DND-41 (cell line): ENCODE measurements at regions not wholly inside any gene's neighbourhood (a gene's known extent, or its start where the extent isn't known, plus 50 kb on each side); places are given as distances from the start of the nearest gene placed in this dataset.

Experiments used
- EZH2 ChIP-seq: IDR thresholded peaks from 3 replicates; pipeline ENCODE4 v1.6.1; 2012; ENCODE audit warnings: borderline replicate concordance, low read depth, mild to moderate bottlenecking, moderate library complexity, low read length, inconsistent platforms; ENCODE audit not compliant: severe bottlenecking
- TF ChIP-seq, protein P1 (sequence below): IDR thresholded peaks from 2 replicates; pipeline ENCODE4 v1.5.1; 2012; ENCODE audit warnings: borderline replicate concordance, low read length, moderate library complexity, mild to moderate bottlenecking; ENCODE audit not compliant: poor library complexity, severe bottlenecking; ENCODE audit errors: extremely low read depth

DNA sequence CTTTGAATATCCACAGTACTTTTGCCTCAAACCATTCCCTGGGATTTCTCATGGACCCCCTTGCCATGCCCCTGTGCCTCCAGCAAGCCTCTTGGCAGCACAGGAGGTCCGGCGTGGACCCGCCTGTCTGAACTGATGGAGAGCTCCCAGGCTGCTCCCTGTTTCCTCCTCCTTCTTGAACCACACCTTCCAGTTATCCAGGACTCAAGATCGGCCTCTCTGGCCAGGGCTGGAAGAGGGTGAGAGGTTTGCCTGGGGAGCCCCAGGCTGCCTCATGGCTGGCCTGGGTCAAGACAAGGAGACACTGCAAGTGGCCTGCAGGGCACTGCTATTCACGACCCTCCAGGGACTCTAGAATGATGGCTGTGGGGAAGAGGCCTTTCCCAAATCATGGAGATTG, 93.6 kb upstream of the WASF3 start:
- TF ChIP-seq, protein P1, sequence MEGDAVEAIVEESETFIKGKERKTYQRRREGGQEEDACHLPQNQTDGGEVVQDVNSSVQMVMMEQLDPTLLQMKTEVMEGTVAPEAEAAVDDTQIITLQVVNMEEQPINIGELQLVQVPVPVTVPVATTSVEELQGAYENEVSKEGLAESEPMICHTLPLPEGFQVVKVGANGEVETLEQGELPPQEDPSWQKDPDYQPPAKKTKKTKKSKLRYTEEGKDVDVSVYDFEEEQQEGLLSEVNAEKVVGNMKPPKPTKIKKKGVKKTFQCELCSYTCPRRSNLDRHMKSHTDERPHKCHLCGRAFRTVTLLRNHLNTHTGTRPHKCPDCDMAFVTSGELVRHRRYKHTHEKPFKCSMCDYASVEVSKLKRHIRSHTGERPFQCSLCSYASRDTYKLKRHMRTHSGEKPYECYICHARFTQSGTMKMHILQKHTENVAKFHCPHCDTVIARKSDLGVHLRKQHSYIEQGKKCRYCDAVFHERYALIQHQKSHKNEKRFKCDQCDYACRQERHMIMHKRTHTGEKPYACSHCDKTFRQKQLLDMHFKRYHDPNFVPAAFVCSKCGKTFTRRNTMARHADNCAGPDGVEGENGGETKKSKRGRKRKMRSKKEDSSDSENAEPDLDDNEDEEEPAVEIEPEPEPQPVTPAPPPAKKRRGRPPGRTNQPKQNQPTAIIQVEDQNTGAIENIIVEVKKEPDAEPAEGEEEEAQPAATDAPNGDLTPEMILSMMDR = no peak
- no peak for TF ChIP-seq EZH2
